SJCRH30 (cell line): ENCODE measurements at regions not wholly inside any gene's neighbourhood (a gene's known extent, or its start where the extent isn't known, plus 50 kb on each side); places are given as distances from the start of the nearest gene placed in this dataset.

Source experiments
- DNase-seq, 2 experiments: peaks; one replicate each; pipeline ENCODE4 v3.0.0-alpha.2; 2015 to 2020
- H3K27ac ChIP-seq: fragments of 250-450 bp; sonication (Bioruptor Pico); 2 replicates; pipeline ENCODE4 v1.5.1; 2020; ENCODE audit warnings: mild to moderate bottlenecking, moderate library complexity
- H3K27me3 ChIP-seq: fragments of 250-450 bp; sonication (Bioruptor Pico); 2 replicates; pipeline ENCODE4 v1.5.1; 2020; ENCODE audit warnings: mild to moderate bottlenecking, moderate library complexity
- H3K36me3 ChIP-seq: fragments of 250-450 bp; sonication (Bioruptor Pico); 2 replicates; pipeline ENCODE4 v1.5.1; 2020; ENCODE audit warnings: mild to moderate bottlenecking, moderate library complexity
- H3K4me1 ChIP-seq: fragments of 250-450 bp; sonication (Bioruptor Pico); 2 replicates; pipeline ENCODE4 v1.5.1; 2020; ENCODE audit warnings: mild to moderate bottlenecking, moderate library complexity
- H3K4me3 ChIP-seq: fragments of 250-450 bp; sonication (Bioruptor Pico); 2 replicates; pipeline ENCODE4 v1.5.1; 2020; ENCODE audit warnings: mild to moderate bottlenecking, moderate library complexity
- H3K9me3 ChIP-seq: fragments of 250-450 bp; sonication (Bioruptor Pico); replicated peaks from 2 replicates; pipeline ENCODE4 v1.5.1; 2020; ENCODE audit warnings: mild to moderate bottlenecking, moderate library complexity

- Histone ChIP-seq H3K4me3 (no peak overlapping the region), H3K27me3 (no peaks in the 10 kb centered on the region), H3K9me3 (no peaks in the 10 kb centered on the region), H3K4me1 (no peaks in the 10 kb centered on the region), H3K27ac (no peak overlapping the region), H3K36me3 (no peaks in the 10 kb centered on the region)
- no peak for DNase-seq
Measured at GRCh38 chr12:115619889-115620288, 657.6 kb downstream of the MED13L start.

- H3K4me1 ChIP-seq = no peaks in the 10 kb centered on the region
- no peaks in the 10 kb centered on the region for H3K9me3 ChIP-seq
- no peaks in the 10 kb centered on the region for H3K27me3 ChIP-seq
- no peak for DNase-seq
- H3K27ac ChIP-seq = no peak overlapping the region
- no peak overlapping the region for H3K4me3 ChIP-seq
- no peaks in the 10 kb centered on the region for H3K36me3 ChIP-seq
Measured at GRCh38 chr12:115619061-115619460, 658.4 kb downstream of the MED13L start.

- no peaks in the 10 kb centered on the region for H3K27me3 ChIP-seq
- H3K9me3 ChIP-seq = no peaks in the 10 kb centered on the region
- H3K27ac ChIP-seq = no peak overlapping the region
- DNase-seq = no peak
- H3K4me1 ChIP-seq = no peaks in the 10 kb centered on the region
- no peak overlapping the region for H3K4me3 ChIP-seq
- no peaks in the 10 kb centered on the region for H3K36me3 ChIP-seq
Measured at GRCh38 chr12:115618105-115618504, 659.4 kb downstream of the MED13L start.

GRCh38 chr12:115617391-115617790 is 660.1 kb downstream of the MED13L start:
- no peaks in the 10 kb centered on the region for H3K9me3 ChIP-seq
- H3K4me3 ChIP-seq = no peak overlapping the region
- DNase-seq = no peak
- H3K27ac ChIP-seq = no peak overlapping the region
- H3K4me1 ChIP-seq = no peaks in the 10 kb centered on the region
- H3K27me3 ChIP-seq = no peaks in the 10 kb centered on the region
- no peaks in the 10 kb centered on the region for H3K36me3 ChIP-seq

GRCh38 chr12:115611477-115611876 is 666.0 kb downstream of the MED13L start:
- Histone ChIP-seq H3K9me3 (no peaks in the 10 kb centered on the region), H3K27me3 (no peaks in the 10 kb centered on the region; the same call in 1 of the 2 replicates), H3K4me1 (no peaks in the 10 kb centered on the region), H3K36me3 (no peaks in the 10 kb centered on the region), H3K27ac (no peak overlapping the region), H3K4me3 (no peak overlapping the region)
- no peak for DNase-seq

- H3K27me3 ChIP-seq = no peaks in the 10 kb centered on the region; the same call in 1 of the 2 replicates
Measured at GRCh38 chr12:115609347-115609746, 668.1 kb downstream of the MED13L start.

GRCh38 chr12:115606040-115606439 is 671.5 kb downstream of the MED13L start:
- Histone ChIP-seq H3K27me3 (no peaks in the 10 kb centered on the region; the same call in 1 of the 2 replicates), H3K36me3 (no peaks in the 10 kb centered on the region), H3K4me1 (no peaks in the 10 kb centered on the region), H3K9me3 (no peaks in the 10 kb centered on the region), H3K27ac (no peak overlapping the region), H3K4me3 (no peak overlapping the region)
- DNase-seq = no peak

More at GRCh38 chr12:115609347-115609746, 668.1 kb downstream of the MED13L start:
- H3K27ac ChIP-seq = no peak overlapping the region
- no peaks in the 10 kb centered on the region for H3K4me1 ChIP-seq
- no peaks in the 10 kb centered on the region for H3K36me3 ChIP-seq
- no peak overlapping the region for H3K4me3 ChIP-seq
- DNase-seq = no peak
- H3K9me3 ChIP-seq = no peaks in the 10 kb centered on the region

- H3K4me1 ChIP-seq = no peaks in the 10 kb centered on the region
- H3K27me3 ChIP-seq = no peaks in the 10 kb centered on the region
- DNase-seq = no peak
- no peak overlapping the region for H3K27ac ChIP-seq
- H3K36me3 ChIP-seq = no peaks in the 10 kb centered on the region
- no peak overlapping the region for H3K4me3 ChIP-seq
- no peaks in the 10 kb centered on the region for H3K9me3 ChIP-seq
Measured at GRCh38 chr12:115598871-115599811, 678.4 kb downstream of the MED13L start.

GRCh38 chr12:115597157-115597712 is 680.3 kb downstream of the MED13L start:
- H3K9me3 ChIP-seq = no peaks in the 10 kb centered on the region
- DNase-seq = peak; percentile 13 to 15
- H3K27ac ChIP-seq = no peak overlapping the region

GRCh38 chr12:115588131-115588530 is 689.4 kb downstream of the MED13L start:
- H3K4me3 ChIP-seq = no peak overlapping the region
- DNase-seq = no peak
- H3K4me1 ChIP-seq = no peaks in the 10 kb centered on the region
- H3K36me3 ChIP-seq = no peaks in the 10 kb centered on the region
- no peak overlapping the region for H3K27ac ChIP-seq
- H3K27me3 ChIP-seq = no peaks in the 10 kb centered on the region
- no peaks in the 10 kb centered on the region for H3K9me3 ChIP-seq

More at GRCh38 chr12:115597157-115597712, 680.3 kb downstream of the MED13L start:
- H3K27me3 ChIP-seq = no peaks in the 10 kb centered on the region
- no peaks in the 10 kb centered on the region for H3K4me1 ChIP-seq
- H3K36me3 ChIP-seq = no peaks in the 10 kb centered on the region
- no peak overlapping the region for H3K4me3 ChIP-seq

- H3K4me1 ChIP-seq = no peaks in the 10 kb centered on the region
Measured at GRCh38 chr12:115584156-115584555, 693.3 kb downstream of the MED13L start.

GRCh38 chr12:115583591-115583990 is 693.9 kb downstream of the MED13L start:
- no peaks in the 10 kb centered on the region for H3K36me3 ChIP-seq
- no peaks in the 10 kb centered on the region for H3K4me1 ChIP-seq
- H3K4me3 ChIP-seq = no peak overlapping the region
- no peaks in the 10 kb centered on the region for H3K9me3 ChIP-seq
- DNase-seq = no peak
- 0 out of 2 replicates have a peak, but pooled peaks cover 3% of the 10 kb centered on the region for H3K27me3 ChIP-seq
- no peak overlapping the region for H3K27ac ChIP-seq

More at GRCh38 chr12:115584156-115584555, 693.3 kb downstream of the MED13L start:
- DNase-seq = no peak
- no peak overlapping the region for H3K4me3 ChIP-seq
- no peaks in the 10 kb centered on the region for H3K36me3 ChIP-seq
- H3K27ac ChIP-seq = no peak overlapping the region
- H3K27me3 ChIP-seq = 0 out of 2 replicates have a peak, but pooled peaks cover 3% of the 10 kb centered on the region
- H3K9me3 ChIP-seq = no peaks in the 10 kb centered on the region

GRCh38 chr12:115577401-115577800 is 700.1 kb downstream of the MED13L start:
- Histone ChIP-seq H3K4me3 (no peak overlapping the region), H3K27ac (no peak overlapping the region)
- no peak for DNase-seq

GRCh38 chr12:115574826-115575225 is 702.7 kb downstream of the MED13L start:
- no peaks in the 10 kb centered on the region for H3K4me1 ChIP-seq
- DNase-seq = peak; percentile 34 to 55

More at GRCh38 chr12:115577401-115577800, 700.1 kb downstream of the MED13L start:
- Histone ChIP-seq H3K27me3 (0 out of 2 replicates have a peak, but pooled peaks cover 3% of the 10 kb centered on the region), H3K4me1 (no peaks in the 10 kb centered on the region), H3K9me3 (no peaks in the 10 kb centered on the region), H3K36me3 (no peaks in the 10 kb centered on the region)

GRCh38 chr12:115572440-115572839 is 705.1 kb downstream of the MED13L start:
- Histone ChIP-seq H3K4me1 (no peaks in the 10 kb centered on the region), H3K4me3 (no peak overlapping the region)
- no peak for DNase-seq

More at GRCh38 chr12:115574826-115575225, 702.7 kb downstream of the MED13L start:
- H3K9me3 ChIP-seq = no peaks in the 10 kb centered on the region
- H3K27me3 ChIP-seq = no peaks in the 10 kb centered on the region
- H3K36me3 ChIP-seq = no peaks in the 10 kb centered on the region
- H3K27ac ChIP-seq = no peak overlapping the region
- H3K4me3 ChIP-seq = no peak overlapping the region

More at GRCh38 chr12:115572440-115572839, 705.1 kb downstream of the MED13L start:
- Histone ChIP-seq H3K36me3 (no peaks in the 10 kb centered on the region), H3K27ac (no peak overlapping the region), H3K27me3 (no peaks in the 10 kb centered on the region), H3K9me3 (no peaks in the 10 kb centered on the region)
